WTC11 (cell line): ENCODE measurements at regions not wholly inside any gene's neighbourhood (a gene's known extent, or its start where the extent isn't known, plus 50 kb on each side); places are given as distances from the start of the nearest gene placed in this dataset.

ENCODE experiments used
- CTCF ChIP-seq: fragments of 200-600 bp; IDR thresholded peaks from 2 replicates; pipeline ENCODE4 v1.8.0; 2022; ENCODE audit warnings: antibody characterized with exemption
- IRF1 ChIP-seq: sonication (generic); formaldehyde crosslinking; IDR thresholded peaks from 2 replicates; pipeline ENCODE4 v1.8.0; 2023; ENCODE audit warnings: missing genetic modification reagents
- IRF2 ChIP-seq: sonication (generic); formaldehyde crosslinking; IDR thresholded peaks from 2 replicates; pipeline ENCODE4 v1.8.0; 2022; ENCODE audit warnings: low read depth, missing genetic modification reagents, borderline replicate concordance
- NFYB ChIP-seq: sonication (generic); formaldehyde crosslinking; conservative IDR thresholded peaks from 2 replicates; pipeline ENCODE4 v1.8.0; 2022; ENCODE audit warnings: low read depth, missing genetic modification reagents
- SMAD4 ChIP-seq: sonication (generic); formaldehyde crosslinking; IDR thresholded peaks from 2 replicates; pipeline ENCODE4 v1.8.0; 2022; ENCODE audit warnings: mild to moderate bottlenecking, missing genetic modification reagents

GRCh38 chr4:158001756-158002155 lies 171.1 kb downstream of the GASK1B start:
- TF ChIP-seq CTCF: no peak
- no peak for TF ChIP-seq SMAD4 (CRISPR knock-in tag)
- no peak for TF ChIP-seq NFYB (CRISPR knock-in tag)
- TF ChIP-seq IRF2 (CRISPR knock-in tag): no peak
- no peak for TF ChIP-seq IRF1 (CRISPR knock-in tag)
